Stimulated activated CD4-positive, alpha-beta T cell treated with anti-CD3 and anti-CD28 coated beads, Interleukin-1b, Interleukin-23, amount 100 ng/mL, for 24 hours (primary cell): ENCODE measurements at regions not wholly inside any gene's neighbourhood (a gene's known extent, or its start where the extent isn't known, plus 50 kb on each side); places are given as distances from the start of the nearest gene placed in this dataset.
A peak's percentile ranks its signal among the peaks of the same experiment; 100 is the strongest.
"Not testable (repeated sequence)": the region's sequence is repeated elsewhere in the genome, so short reads cannot be mapped to it uniquely, and the experiment has no call there.

Experiments used
- DNase-seq, 4 experiments: peaks; one replicate each; pipeline ENCODE4 v3.0.0-alpha.2; 2020; ENCODE audit warnings: low read depth in 4 of 4, low spot score in 1 of 4

GRCh38 chr2:238712011-238712410, 135.9 kb upstream of the TWIST2 start:
- DNase-seq = no peak

GRCh38 chr2:238713198-238713826, 134.6 kb upstream of the TWIST2 start:
- no peak for DNase-seq

- no peak for DNase-seq
Measured at GRCh38 chr2:238714038-238714528, 133.8 kb upstream of the TWIST2 start.

- no peak for DNase-seq
Measured at GRCh38 chr2:238716171-238716570, 131.7 kb upstream of the TWIST2 start.

- no peak for DNase-seq
Measured at GRCh38 chr2:238716585-238716984, 131.3 kb upstream of the TWIST2 start.

- DNase-seq = no peak
Measured at GRCh38 chr2:238717084-238717483, 130.8 kb upstream of the TWIST2 start.

- DNase-seq = no peak
Measured at GRCh38 chr2:238719641-238720040, 128.2 kb upstream of the TWIST2 start.

GRCh38 chr2:238720232-238720672, 127.6 kb upstream of the TWIST2 start:
- peak; percentile 9 to 42 (median 24) for DNase-seq

- no peak for DNase-seq
Measured at GRCh38 chr2:238722181-238722580, 125.7 kb upstream of the TWIST2 start.

GRCh38 chr2:238722883-238723282, 125.0 kb upstream of the TWIST2 start:
- DNase-seq = no peak

GRCh38 chr2:238723740-238724320, 124.1 kb upstream of the TWIST2 start:
- DNase-seq = not testable (repeated sequence)

- DNase-seq = no peak
Measured at GRCh38 chr2:238724728-238725127, 123.2 kb upstream of the TWIST2 start.

GRCh38 chr2:238725298-238725697, 122.6 kb upstream of the TWIST2 start:
- no peak for DNase-seq

GRCh38 chr2:238726670-238727584, 121.0 kb upstream of the TWIST2 start:
- no peak for DNase-seq

GRCh38 chr2:238727585-238728329, 120.1 kb upstream of the TWIST2 start:
- DNase-seq = no peak

GRCh38 chr2:238728330-238729260, 119.3 kb upstream of the TWIST2 start:
- DNase-seq = no peak

- no peak for DNase-seq
Measured at GRCh38 chr2:238729261-238729935, 118.5 kb upstream of the TWIST2 start.

GRCh38 chr2:238730001-238730669, 117.8 kb upstream of the TWIST2 start:
- DNase-seq = no peak

GRCh38 chr2:238730881-238731280, 117.0 kb upstream of the TWIST2 start:
- no peak for DNase-seq
